H1 (cell line): ENCODE measurements at regions not wholly inside any gene's neighbourhood (a gene's known extent, or its start where the extent isn't known, plus 50 kb on each side); places are given as distances from the start of the nearest gene placed in this dataset.

Experiments
- CTCF ChIA-PET: fragments of 300-600 bp; sonication (Branson Sonifier 250); formaldehyde crosslinking; loops from one replicate; lab custom pipeline; 2021; ENCODE audit not compliant: partially characterized antibody; lab: Charles Lee
- POLR2A ChIA-PET: fragments of 300-600 bp; sonication (Branson Sonifier 250); formaldehyde crosslinking; loops from one replicate; lab custom pipeline; 2021; ENCODE audit warnings: inconsistent platforms; ENCODE audit not compliant: partially characterized antibody; lab: Charles Lee
- DNase-seq, 2 experiments: peaks; one replicate each; pipeline versions ENCODE4 v3.0.0 to v3.0.0-alpha.2; 2010 to 2022; ENCODE audit warnings: low spot score in 2 of 2, low read depth in 1 of 2, mixed read lengths in 1 of 2
- FAIRE-seq: peaks from 2 replicates; lab custom pipeline; 2011; peaks lifted over from hg19 to GRCh38; lab: Jason Lieb, UNC
- H2AFZ ChIP-seq: 2 replicates; pipeline ENCODE4 v1.8.1; 2012; ENCODE audit warnings: low read length, inconsistent platforms
- H2AK5ac ChIP-seq: 2 replicates; pipeline ENCODE4 v1.6.1; 2013; ENCODE audit warnings: low read depth, low read length
- H2BK120ac ChIP-seq: replicated peaks from 2 replicates; pipeline ENCODE3; 2013; ENCODE audit warnings: low read depth, low read length, inconsistent platforms
- H2BK12ac ChIP-seq: 2 replicates; pipeline ENCODE4 v1.6.1; 2013; ENCODE audit warnings: low read depth, low read length
- H2BK15ac ChIP-seq: 2 replicates; pipeline ENCODE4 v1.6.1; 2013; ENCODE audit warnings: low read length
- H2BK20ac ChIP-seq: 2 replicates; pipeline ENCODE4 v1.6.1; 2013; ENCODE audit warnings: low read length
- H2BK5ac ChIP-seq: 2 replicates; pipeline ENCODE4 v1.6.1; 2013; ENCODE audit warnings: low read depth, low read length
- H3K14ac ChIP-seq: 2 replicates; pipeline ENCODE4 v1.6.1; 2013; ENCODE audit warnings: inconsistent platforms; ENCODE audit not compliant: insufficient read length
- H3K18ac ChIP-seq: 2 replicates; pipeline ENCODE4 v1.6.1; 2013; ENCODE audit warnings: low read length; ENCODE audit errors: extremely low read depth
- H3K23ac ChIP-seq: 2 replicates; pipeline ENCODE4 v1.6.1; 2013; ENCODE audit warnings: inconsistent platforms; ENCODE audit not compliant: insufficient read length
- H3K23me2 ChIP-seq: 2 replicates; pipeline ENCODE4 v1.6.1; 2013; ENCODE audit warnings: low read depth, low read length
- H3K27ac ChIP-seq: 2 replicates; pipeline ENCODE4 v1.6.1; 2011; ENCODE audit warnings: low read depth, low read length, inconsistent platforms
- H3K27me3 ChIP-seq, 4 experiments: replicated peaks in 1 of 4; 1 replicate in 1 of 4; 2 replicates in 3 of 4; pipeline versions ENCODE4 v1.6.1 to v1.8.1; 2011 to 2013; ENCODE audit warnings: low read length in 3 of 4, mild to moderate bottlenecking in 3 of 4, inconsistent platforms in 2 of 4, mixed read lengths in 2 of 4, moderate library complexity in 1 of 4; ENCODE audit not compliant: control insufficient read depth in 3 of 4, insufficient read depth in 3 of 4; ENCODE audit errors: extremely low read depth in 1 of 4
- H3K36me3 ChIP-seq, 4 experiments: 2 replicates each; pipeline versions ENCODE4 v1.6.1 to v1.8.1; 2011 to 2013; ENCODE audit warnings: mild to moderate bottlenecking in 4 of 4, low read length in 3 of 4, moderate library complexity in 2 of 4, control low read depth in 1 of 4, inconsistent platforms in 1 of 4; ENCODE audit not compliant: insufficient read depth in 4 of 4, control insufficient read depth in 2 of 4
- H3K4ac ChIP-seq: replicated peaks from 2 replicates; pipeline ENCODE3; 2013; ENCODE audit warnings: low read length, low read depth, mixed read lengths, inconsistent platforms; ENCODE audit not compliant: insufficient read length
- H3K4me1 ChIP-seq, 4 experiments: replicated peaks in 1 of 4; 1 replicate in 1 of 4; 2 replicates in 3 of 4; pipeline versions ENCODE4 v1.6.1 to v1.8.1; 2011 to 2013; ENCODE audit warnings: low read length in 3 of 4, inconsistent platforms in 2 of 4, mixed read lengths in 1 of 4; ENCODE audit not compliant: insufficient read depth in 4 of 4, control insufficient read depth in 3 of 4
- H3K4me2 ChIP-seq, 2 experiments: 2 replicates each; pipeline versions ENCODE4 v1.6.1 to v1.8.1; 2011 to 2013; ENCODE audit warnings: low read depth in 2 of 2, low read length in 2 of 2, control low read depth in 1 of 2, inconsistent platforms in 1 of 2, mild to moderate bottlenecking in 1 of 2; ENCODE audit not compliant: insufficient read depth in 1 of 2
- H3K4me3 ChIP-seq, 4 experiments: fragments of 200-600, 300-600 bp in 1 of 4; sonication (generic), shearing (Covaris generic), sonication (Bioruptor Twin) in 1 of 4; 2 replicates each; pipeline versions ENCODE4 v1.5.1 to v1.8.1; 2011 to 2016; ENCODE audit warnings: low read length in 4 of 4, low read depth in 3 of 4, control low read depth in 2 of 4, inconsistent platforms in 2 of 4, mild to moderate bottlenecking in 2 of 4, mixed read lengths in 1 of 4, moderate library complexity in 1 of 4; ENCODE audit not compliant: insufficient read depth in 2 of 4; ENCODE audit errors: extremely low read depth in 1 of 4
- H3K56ac ChIP-seq: replicated peaks from 2 replicates; pipeline ENCODE3; 2013; ENCODE audit warnings: low read depth, mild to moderate bottlenecking, mixed read lengths, low read length, inconsistent platforms; ENCODE audit not compliant: insufficient read length
- H3K79me1 ChIP-seq: 2 replicates; pipeline ENCODE4 v1.6.1; 2013; ENCODE audit warnings: low read depth, low read length, control low read depth
- H3K79me2 ChIP-seq, 2 experiments: 2 replicates each; pipeline versions ENCODE4 v1.6.1 to v1.8.1; 2012 to 2013; ENCODE audit warnings: low read length in 2 of 2, mild to moderate bottlenecking in 2 of 2, inconsistent platforms in 1 of 2; ENCODE audit not compliant: insufficient read depth in 2 of 2, control insufficient read depth in 1 of 2
- H3K9ac ChIP-seq, 4 experiments: replicated peaks in 1 of 4; 1 replicate in 1 of 4; 2 replicates in 3 of 4; pipeline versions ENCODE4 v1.6.1 to v1.8.1; 2011 to 2013; ENCODE audit warnings: low read depth in 3 of 4, low read length in 3 of 4, control low read depth in 2 of 4, mild to moderate bottlenecking in 2 of 4, moderate library complexity in 2 of 4, inconsistent platforms in 1 of 4; ENCODE audit errors: extremely low read depth in 1 of 4
- H3K9me3 ChIP-seq, 2 experiments: 2 replicates each; pipeline versions ENCODE4 v1.6.1 to v1.8.1; 2012 to 2013; ENCODE audit warnings: mild to moderate bottlenecking in 2 of 2, moderate library complexity in 2 of 2, control low read depth in 1 of 2, inconsistent platforms in 1 of 2, low read depth in 1 of 2, low read length in 1 of 2, mixed read lengths in 1 of 2; ENCODE audit not compliant: insufficient read depth in 2 of 2
- H4K20me1 ChIP-seq, 2 experiments: replicated peaks in 1 of 2; 2 replicates each; pipeline versions ENCODE3 to v1.8.1; 2011 to 2013; ENCODE audit warnings: inconsistent platforms in 2 of 2, low read length in 2 of 2, mild to moderate bottlenecking in 1 of 2; ENCODE audit not compliant: insufficient read depth in 2 of 2, control insufficient read depth in 1 of 2
- H4K5ac ChIP-seq: 2 replicates; pipeline ENCODE4 v1.6.1; 2013; ENCODE audit warnings: low read length, low read depth, mixed read lengths, inconsistent platforms; ENCODE audit not compliant: insufficient read length
- H4K8ac ChIP-seq: 2 replicates; pipeline ENCODE4 v1.8.0; 2013; ENCODE audit warnings: mild to moderate bottlenecking, moderate library complexity, low read length, inconsistent platforms; ENCODE audit not compliant: insufficient read depth; ENCODE audit errors: extremely low read depth
- H4K91ac ChIP-seq: replicated peaks from 2 replicates; pipeline ENCODE3; 2013; ENCODE audit warnings: low read length, mixed read lengths, inconsistent platforms; ENCODE audit not compliant: insufficient read length
- CHD2 ChIP-seq: IDR thresholded peaks from 2 replicates; pipeline ENCODE4 v1.6.1; 2012; ENCODE audit warnings: low read length, improper control_type of control experiment
- HDAC2 ChIP-seq, 2 experiments: fragments of 300-600 bp in 1 of 2; sonication (generic) in 1 of 2; IDR thresholded peaks; 2 replicates each; pipeline ENCODE4 v1.6.1; 2011 to 2012; ENCODE audit warnings: low read depth in 2 of 2, low read length in 2 of 2, mild to moderate bottlenecking in 2 of 2, moderate library complexity in 2 of 2, borderline replicate concordance in 1 of 2, inconsistent platforms in 1 of 2
- PHF8 ChIP-seq: fragments of 200-600 bp; sonication (generic); conservative IDR thresholded peaks from 2 replicates; pipeline ENCODE4 v1.7.1; 2012; ENCODE audit warnings: low read depth, mild to moderate bottlenecking, inconsistent platforms, low read length, moderate library complexity
- POLR2A ChIP-seq, 2 experiments: IDR thresholded peaks; 1 replicate in 1 of 2; 2 replicates in 1 of 2; pipeline ENCODE4 v1.6.1; 2011; ENCODE audit warnings: low read depth in 2 of 2, low read length in 2 of 2, mild to moderate bottlenecking in 2 of 2; ENCODE audit errors: control extremely low read depth in 1 of 2
- POLR2AphosphoS5 ChIP-seq: IDR thresholded peaks from 2 replicates; pipeline ENCODE4 v1.6.1; 2011; ENCODE audit warnings: low read depth, low read length
- RNF2 ChIP-seq: fragments of 200-900, 300-1000 bp; sonication (generic); IDR thresholded peaks from 2 replicates; pipeline ENCODE4 v1.7.1; 2016; ENCODE audit warnings: borderline replicate concordance, low read depth, mild to moderate bottlenecking, antibody characterized with exemption, low read length; ENCODE audit not compliant: poor library complexity, severe bottlenecking; ENCODE audit errors: missing control alignments
- SRF ChIP-seq: IDR thresholded peaks from 2 replicates; pipeline ENCODE4 v1.6.1; 2011; ENCODE audit warnings: mild to moderate bottlenecking, low read depth, low read length, moderate library complexity
- SUZ12 ChIP-seq: fragments of 200-600 bp; sonication (generic); IDR thresholded peaks from 2 replicates; pipeline ENCODE4 v1.6.1; 2012; ENCODE audit warnings: mild to moderate bottlenecking, inconsistent platforms, low read length, moderate library complexity, mixed read lengths
- TF ChIP-seq, protein P1 (sequence below): IDR thresholded peaks from 2 replicates; pipeline ENCODE4 v1.6.1; 2012; ENCODE audit warnings: low read length, inconsistent platforms

DNA sequence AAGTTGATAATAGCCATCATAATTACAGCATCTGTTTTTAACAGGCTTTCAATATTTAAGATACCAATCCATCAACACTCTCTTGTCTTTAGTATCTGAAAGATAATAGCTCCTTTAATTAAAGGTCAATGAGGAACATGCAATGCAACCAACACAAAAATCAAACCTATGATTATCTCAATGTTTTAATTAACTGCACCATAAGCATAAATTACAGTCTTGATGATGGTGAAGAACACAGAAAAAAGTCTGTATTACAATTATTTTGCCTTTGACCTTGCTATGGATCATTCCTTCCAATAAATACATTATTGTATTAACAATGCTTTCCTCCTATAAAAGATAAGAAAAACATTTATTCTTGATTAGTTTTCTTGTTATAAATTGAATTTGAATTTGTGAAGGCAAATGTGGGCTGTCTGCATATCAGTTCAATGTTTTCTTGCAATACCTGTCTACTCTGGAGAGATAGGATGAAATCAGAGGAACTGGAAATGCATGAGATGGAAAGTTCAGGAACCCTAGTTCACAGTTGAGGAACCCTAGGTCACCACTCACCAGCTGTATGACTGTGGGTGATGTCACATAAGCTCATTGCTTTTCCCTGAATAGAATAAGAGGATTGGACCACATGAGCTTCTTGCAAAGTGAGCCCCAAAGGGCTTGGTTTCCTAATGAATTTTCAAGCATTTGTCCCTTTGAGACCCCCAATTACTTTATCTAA, 58.5 kb upstream of the ANXA1 start:
- ChIA-PET POLR2A (no interaction called here), CTCF (interaction anchor here (0.5 to 2.5 kb wide), 4 partner anchors 11 to 1122 kb away, joined by 3 to 12 read pairs (median 4); no protein-coding TSS in a partner anchor)
- no peak overlapping the region for H2AFZ ChIP-seq

More for the DNA sequence above, 58.5 kb upstream of the ANXA1 start:
- Histone ChIP-seq H4K8ac (no peak overlapping the region), H2BK12ac (no peak overlapping the region), H3K36me3 (no peaks in the 10 kb centered on the region), H3K9me3 (no peaks in the 10 kb centered on the region), H3K14ac (no peak overlapping the region), H3K9ac (no peak overlapping the region), H2BK15ac (no peak overlapping the region), H4K5ac (no peak overlapping the region), H2BK120ac (no peak overlapping the region), H3K27me3 (no peaks in the 10 kb centered on the region), H4K91ac (no peak overlapping the region), H2BK20ac (no peak overlapping the region), H3K79me1 (no peaks in the 10 kb centered on the region), H3K4ac (no peak overlapping the region), H3K79me2 (no peaks in the 10 kb centered on the region), H2BK5ac (no peak overlapping the region), H3K56ac (no peak overlapping the region), H3K18ac (no peak overlapping the region), H3K27ac (no peak overlapping the region), H3K23me2 (no peaks in the 10 kb centered on the region), H2AK5ac (no peak overlapping the region), H3K4me1 (no peaks in the 10 kb centered on the region; a peak in 1 of 7 replicates), H4K20me1 (no peaks in the 10 kb centered on the region), H3K23ac (no peak overlapping the region), H3K4me3 (no peak overlapping the region), H3K4me2 (no peak overlapping the region)
- TF ChIP-seq POLR2AphosphoS5 (no peak), RNF2 (no peak), SUZ12 (no peak), POLR2A (IDR thresholded peaks at IDR 0.05; ENCODE audit: control extremely low read depth in 1 of 2, low read depth in 2 of 2, low read length in 2 of 2) (no peak), PHF8 (no peak), HDAC2 (IDR thresholded peaks at IDR 0.05; ENCODE audit: borderline replicate concordance in 1 of 2, low read depth in 2 of 2, low read length in 2 of 2) (no peak), SRF (no peak), CHD2 (no peak)
- TF ChIP-seq, protein P1, sequence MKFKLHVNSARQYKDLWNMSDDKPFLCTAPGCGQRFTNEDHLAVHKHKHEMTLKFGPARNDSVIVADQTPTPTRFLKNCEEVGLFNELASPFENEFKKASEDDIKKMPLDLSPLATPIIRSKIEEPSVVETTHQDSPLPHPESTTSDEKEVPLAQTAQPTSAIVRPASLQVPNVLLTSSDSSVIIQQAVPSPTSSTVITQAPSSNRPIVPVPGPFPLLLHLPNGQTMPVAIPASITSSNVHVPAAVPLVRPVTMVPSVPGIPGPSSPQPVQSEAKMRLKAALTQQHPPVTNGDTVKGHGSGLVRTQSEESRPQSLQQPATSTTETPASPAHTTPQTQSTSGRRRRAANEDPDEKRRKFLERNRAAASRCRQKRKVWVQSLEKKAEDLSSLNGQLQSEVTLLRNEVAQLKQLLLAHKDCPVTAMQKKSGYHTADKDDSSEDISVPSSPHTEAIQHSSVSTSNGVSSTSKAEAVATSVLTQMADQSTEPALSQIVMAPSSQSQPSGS: no peak
- DNase-seq: no peak
- no peak for FAIRE-seq
